HCT116 (cell line): ENCODE measurements at regions not wholly inside any gene's neighbourhood (a gene's known extent, or its start where the extent isn't known, plus 50 kb on each side); places are given as distances from the start of the nearest gene placed in this dataset.

ENCODE experiments used
- ATAC-seq: fragments of 200-7000 bp; cut with Tn5 transposase; 2 replicates; pipeline ENCODE4 v1.9.1; 2020; ENCODE audit warnings: mild to moderate bottlenecking, moderate library complexity
- BruUV-seq: library from RNA; stranded (reverse); fragments of 400-500 nt; replicated peaks from 2 replicates; lab custom pipeline; 2021; lab: Mats Ljungman, UMichigan
- CTCF ChIA-PET: fragments of 300-600 bp; sonication (Branson Sonifier 250); formaldehyde crosslinking; loops from one replicate; lab custom pipeline; 2021; ENCODE audit warnings: antibody characterized with exemption; lab: Charles Lee
- POLR2A ChIA-PET: fragments of 300-600, 350-600 bp; sonication (Branson Sonifier 250); formaldehyde crosslinking; loops from one replicate; lab custom pipeline; 2021; ENCODE audit warnings: antibody characterized with exemption; lab: Charles Lee
- RAD21 ChIA-PET, 2 experiments: fragments of 300-600 bp; sonication (Branson Sonifier 250); formaldehyde crosslinking; loops; one replicate each; lab custom pipeline; 2023; ENCODE audit warnings: low total read pairs in 2 of 2; ENCODE audit not compliant: uncharacterized antibody in 2 of 2, unreplicated experiment in 2 of 2, low non-redundant PET in 1 of 2; lab: Charles Lee
- DNase-seq: peaks from one replicate; pipeline ENCODE4 v3.0.0-alpha.2; 2010; ENCODE audit warnings: low read depth, low spot score
- H2AFZ ChIP-seq: fragments of 200-600 bp; shearing (Covaris generic), sonication (generic); 2 replicates; pipeline ENCODE4 v1.6.1; 2017; ENCODE audit warnings: low read depth, mixed run types, mixed read lengths, antibody characterized with exemption, low read length; ENCODE audit not compliant: poor library complexity, severe bottlenecking
- H3K27ac ChIP-seq: 2 replicates; pipeline ENCODE4 v1.5.1; 2012; ENCODE audit warnings: low read depth, low read length
- H3K27me3 ChIP-seq: fragments of 200-600 bp; sonication (generic); 2 replicates; pipeline ENCODE4 v1.6.1; 2016; ENCODE audit warnings: mixed run types, low read length, mixed read lengths; ENCODE audit not compliant: insufficient read depth
- H3K36me3 ChIP-seq, 2 experiments: fragments of 200-500 bp in 1 of 2; fragments of 200-600 bp in 1 of 2; sonication (Bioruptor generic) in 1 of 2; sonication (generic) in 1 of 2; 2 replicates each; pipeline versions ENCODE4 v1.5.1 to v1.6.1; 2014 to 2016; ENCODE audit warnings: low read length in 2 of 2, inconsistent platforms in 1 of 2, mixed read lengths in 1 of 2, mixed run types in 1 of 2; ENCODE audit not compliant: insufficient read depth in 2 of 2, control insufficient read depth in 1 of 2
- H3K4me1 ChIP-seq, 2 experiments: fragments of 200-600 bp in 1 of 2; sonication (generic) in 1 of 2; 2 replicates each; pipeline versions ENCODE4 v1.5.1 to v1.6.1; 2012 to 2017; ENCODE audit warnings: low read length in 2 of 2, inconsistent platforms in 1 of 2, mild to moderate bottlenecking in 1 of 2, mixed read lengths in 1 of 2, mixed run types in 1 of 2, moderate library complexity in 1 of 2; ENCODE audit not compliant: insufficient read depth in 2 of 2, control insufficient read depth in 1 of 2
- H3K4me2 ChIP-seq: fragments of 200-600 bp; sonication (generic); 2 replicates; pipeline ENCODE4 v1.6.1; 2017; ENCODE audit warnings: mixed run types, low read length, mixed read lengths
- H3K4me3 ChIP-seq, 2 experiments: fragments of 200-600 bp in 1 of 2; sonication (generic) in 1 of 2; replicated peaks in 1 of 2; 2 replicates each; pipeline ENCODE4 v1.5.1; 2011 to 2016; ENCODE audit warnings: low read length in 2 of 2, control low read depth in 1 of 2, low read depth in 1 of 2, mild to moderate bottlenecking in 1 of 2, mixed read lengths in 1 of 2, mixed run types in 1 of 2
- H3K79me2 ChIP-seq: fragments of 200-600 bp; sonication (generic); 2 replicates; pipeline ENCODE4 v1.6.1; 2017; ENCODE audit warnings: mild to moderate bottlenecking, mixed run types, low read length, moderate library complexity, mixed read lengths; ENCODE audit not compliant: insufficient read depth
- H3K9ac ChIP-seq: fragments of 200-600 bp; sonication (generic); 2 replicates; pipeline ENCODE4 v1.6.1; 2016; ENCODE audit warnings: low read length, mixed read lengths
- H3K9me2 ChIP-seq: fragments of 200-600 bp; sonication (generic), shearing (Covaris generic); 2 replicates; pipeline ENCODE4 v1.6.1; 2017; ENCODE audit warnings: mixed run types, mild to moderate bottlenecking, moderate library complexity; ENCODE audit not compliant: insufficient read depth
- H3K9me3 ChIP-seq, 2 experiments: fragments of 200-500 bp in 1 of 2; fragments of 200-600 bp in 1 of 2; sonication (Bioruptor generic) in 1 of 2; sonication (generic) in 1 of 2; 2 replicates each; pipeline ENCODE4 v1.6.1; 2014 to 2017; ENCODE audit warnings: low read length in 2 of 2, mixed read lengths in 2 of 2, inconsistent platforms in 1 of 2, low read depth in 1 of 2, mild to moderate bottlenecking in 1 of 2, mixed run types in 1 of 2, moderate library complexity in 1 of 2; ENCODE audit not compliant: control insufficient read depth in 1 of 2, insufficient read depth in 1 of 2
- H4K20me1 ChIP-seq: fragments of 200-600 bp; sonication (generic), shearing (Covaris generic); 2 replicates; pipeline ENCODE4 v1.6.1; 2017; ENCODE audit warnings: mixed run types, mild to moderate bottlenecking, moderate library complexity; ENCODE audit not compliant: insufficient read depth
- ATF3 ChIP-seq: IDR thresholded peaks from 2 replicates; pipeline ENCODE4 v1.6.1; 2012
- CEBPB ChIP-seq: IDR thresholded peaks from 2 replicates; pipeline ENCODE4 v1.6.1; 2012; ENCODE audit warnings: low read depth
- EZH2phosphoT487 ChIP-seq: fragments of 200-600 bp; IDR thresholded peaks from 2 replicates; pipeline ENCODE4 v1.6.1; 2018; ENCODE audit warnings: antibody characterized with exemption, borderline replicate concordance
- FOSL1 ChIP-seq: IDR thresholded peaks from 2 replicates; pipeline ENCODE4 v1.6.1; 2012; ENCODE audit warnings: low read depth
- JUND ChIP-seq: IDR thresholded peaks from 2 replicates; pipeline ENCODE4 v1.6.1; 2012
- MAX ChIP-seq: IDR thresholded peaks from 2 replicates; pipeline ENCODE4 v1.6.1; 2012
- POLR2AphosphoS5 ChIP-seq: IDR thresholded peaks from 2 replicates; pipeline ENCODE4 v1.6.1; 2011; ENCODE audit warnings: mild to moderate bottlenecking, low read depth, low read length, moderate library complexity
- REST ChIP-seq: IDR thresholded peaks from 2 replicates; pipeline ENCODE4 v1.6.1; 2012; ENCODE audit warnings: low read depth
- SIN3A ChIP-seq: IDR thresholded peaks from 2 replicates; pipeline ENCODE4 v1.6.1; 2012; ENCODE audit warnings: low read depth
- SP1 ChIP-seq: IDR thresholded peaks from 2 replicates; pipeline ENCODE4 v1.6.1; 2012; ENCODE audit warnings: low read depth
- TCF7L2 ChIP-seq: IDR thresholded peaks from 2 replicates; pipeline ENCODE4 v1.7.0; 2011; ENCODE audit warnings: borderline replicate concordance, inconsistent platforms; ENCODE audit not compliant: insufficient read depth, insufficient read length; ENCODE audit errors: extremely low read depth
- ZBTB33 ChIP-seq: IDR thresholded peaks from 2 replicates; pipeline ENCODE4 v1.6.1; 2011; ENCODE audit warnings: mild to moderate bottlenecking, low read length, moderate library complexity; ENCODE audit not compliant: insufficient replicate concordance; ENCODE audit errors: extremely low read depth
- intact Hi-C: fragments of 100-400 bp; cut with micrococcal nuclease; formaldehyde crosslinking; loops from 2 replicates; pipeline ENCODE4 v1.10.0; 2022

GRCh38 chr15:37394402-37395099 lies 294.2 kb upstream of the MEIS2 start:
- BruUV-seq, result no TSS peak
- H3K36me3 ChIP-seq, result no peaks in the 10 kb centered on the region
- CTCF ChIA-PET, result no interaction called here
- POLR2A ChIA-PET, result no interaction called here
- H3K79me2 ChIP-seq, result no peaks in the 10 kb centered on the region
- H4K20me1 ChIP-seq, result no peaks in the 10 kb centered on the region
- H3K4me3 ChIP-seq, result no peak overlapping the region
- intact Hi-C loops, result no loop called here
- no peaks in the 10 kb centered on the region for H3K9me2 ChIP-seq
- no peaks in the 10 kb centered on the region for H3K9me3 ChIP-seq
- H3K27me3 ChIP-seq, result peaks cover 5% of the 10 kb centered on the region; the same call in 1 of the 2 replicates
- DNase-seq (no peak), ATAC-seq (no peak)
- no peak overlapping the region for H3K4me2 ChIP-seq
- RAD21 ChIA-PET, result no interaction called here
- TF ChIP-seq SIN3A (no peak), FOSL1 (no peak), CEBPB (no peak), MAX (no peak), POLR2AphosphoS5 (no peak), REST (no peak), SP1 (no peak), EZH2phosphoT487 (no peak), ATF3 (no peak), JUND (no peak), TCF7L2 (no peak), ZBTB33 (no peak)
- H3K27ac ChIP-seq, result no peak overlapping the region
- H3K4me1 ChIP-seq, result no peaks in the 10 kb centered on the region
- H2AFZ ChIP-seq, result no peak overlapping the region
- H3K9ac ChIP-seq, result no peak overlapping the region
